Mesendoderm (in vitro differentiated cells): ENCODE measurements at regions not wholly inside any gene's neighbourhood (a gene's known extent, or its start where the extent isn't known, plus 50 kb on each side); places are given as distances from the start of the nearest gene placed in this dataset.
"Not testable (repeated sequence)": the region's sequence is repeated elsewhere in the genome, so short reads cannot be mapped to it uniquely, and the experiment has no call there.

ENCODE experiments used
- DNase-seq: peaks from one replicate; pipeline ENCODE4 v3.0.0; 2013
- H2AK5ac ChIP-seq: 2 replicates; pipeline ENCODE4 v1.6.1; 2013; ENCODE audit warnings: low read length, inconsistent platforms
- H2BK120ac ChIP-seq: 2 replicates; pipeline ENCODE4 v1.6.1; 2013; ENCODE audit warnings: low read depth, mild to moderate bottlenecking, low read length, moderate library complexity, mixed read lengths
- H2BK15ac ChIP-seq: replicated peaks from 2 replicates; pipeline ENCODE4 v1.6.1; 2013; ENCODE audit warnings: low read depth, mild to moderate bottlenecking, moderate library complexity
- H2BK5ac ChIP-seq: 2 replicates; pipeline ENCODE4 v1.6.1; 2013; ENCODE audit warnings: low read length, inconsistent platforms
- H3K18ac ChIP-seq: 2 replicates; pipeline ENCODE4 v1.6.1; 2013; ENCODE audit warnings: mild to moderate bottlenecking, low read length, mixed read lengths
- H3K23ac ChIP-seq: one replicate; pipeline ENCODE4 v1.6.1; 2013; ENCODE audit warnings: low read length
- H3K27ac ChIP-seq: 2 replicates; pipeline ENCODE4 v1.5.1; 2013; ENCODE audit warnings: low read depth, mild to moderate bottlenecking, inconsistent platforms, low read length, moderate library complexity
- H3K27me3 ChIP-seq: 2 replicates; pipeline ENCODE4 v1.6.1; 2013; ENCODE audit warnings: low read length, control low read depth, mild to moderate bottlenecking, inconsistent platforms; ENCODE audit not compliant: insufficient read depth, poor library complexity
- H3K36me3 ChIP-seq: 2 replicates; pipeline ENCODE4 v1.6.1; 2013; ENCODE audit warnings: low read length, inconsistent platforms; ENCODE audit not compliant: control insufficient read depth, insufficient read depth
- H3K4ac ChIP-seq: one replicate; pipeline ENCODE4 v1.6.1; 2013; ENCODE audit warnings: low read depth, mild to moderate bottlenecking, low read length, moderate library complexity
- H3K4me1 ChIP-seq: 2 replicates; pipeline ENCODE4 v1.6.1; 2013; ENCODE audit warnings: low read depth, low read length, inconsistent platforms; ENCODE audit not compliant: control insufficient read depth
- H3K4me2 ChIP-seq: 2 replicates; pipeline ENCODE4 v1.6.1; 2013; ENCODE audit warnings: low read length
- H3K4me3 ChIP-seq: 2 replicates; pipeline ENCODE4 v1.5.1; 2013; ENCODE audit warnings: mild to moderate bottlenecking, low read length
- H3K56ac ChIP-seq: one replicate; pipeline ENCODE4 v1.6.1; 2013; ENCODE audit warnings: low read length
- H3K79me1 ChIP-seq: 2 replicates; pipeline ENCODE4 v1.6.1; 2013; ENCODE audit warnings: low read length, inconsistent platforms
- H3K79me2 ChIP-seq: 2 replicates; pipeline ENCODE4 v1.6.1; 2013; ENCODE audit warnings: mild to moderate bottlenecking, low read length; ENCODE audit not compliant: control insufficient read depth, insufficient read depth
- H3K9ac ChIP-seq: 2 replicates; pipeline ENCODE4 v1.6.1; 2013; ENCODE audit warnings: low read length, inconsistent platforms
- H4K5ac ChIP-seq: one replicate; pipeline ENCODE4 v1.6.1; 2013; ENCODE audit warnings: low read length
- H4K8ac ChIP-seq: one replicate; pipeline ENCODE4 v1.6.1; 2013; ENCODE audit warnings: low read depth, mild to moderate bottlenecking, control low read depth, low read length, moderate library complexity
- WGBS: extraction: QIAGEN DNeasy Blood & Tissue Kit; methylation state at CpG from one replicate; pipeline ENCODE4 v1.1.7; 2013; ENCODE audit warnings: low lambda C conversion rate, missing lambda C conversion rate; ENCODE audit not compliant: insufficient coverage; ENCODE audit errors: extremely low coverage; 5-methylcytosine and 5-hydroxymethylcytosine counted together

DNA sequence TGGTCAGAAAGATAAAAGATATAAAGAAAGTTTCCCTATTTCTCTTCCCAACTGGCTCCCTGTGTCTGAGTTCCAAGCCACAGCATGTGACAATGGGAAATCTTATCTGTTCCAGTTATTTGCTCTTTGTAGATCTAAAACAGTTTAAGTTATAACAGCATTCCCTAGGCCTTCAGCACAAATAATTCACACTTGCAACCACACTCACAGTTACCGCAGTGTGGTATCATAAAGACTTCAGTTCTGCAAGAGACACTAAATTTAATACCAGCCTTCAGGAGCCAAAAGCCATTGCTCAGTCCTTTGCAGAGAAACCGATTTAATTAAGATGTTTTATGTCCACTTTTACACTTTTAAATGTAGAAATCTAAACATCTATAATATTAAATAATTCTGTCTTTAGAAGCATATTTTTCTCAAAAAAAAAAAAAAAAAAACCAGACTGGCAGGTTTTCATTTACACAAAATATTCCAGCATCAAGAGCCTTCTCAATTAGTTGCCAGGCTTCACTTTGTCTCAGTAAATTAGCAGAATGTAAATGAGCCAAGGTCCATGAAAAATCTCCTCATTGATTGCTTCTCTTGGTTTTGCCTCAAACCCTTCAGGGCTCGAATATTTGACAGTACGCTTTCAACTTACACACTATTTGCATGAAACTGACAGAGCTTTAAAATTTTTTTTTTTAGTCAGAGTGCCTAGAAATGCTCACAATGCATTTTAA, 300.0 kb upstream of the DDI1 start:
- Histone ChIP-seq H4K8ac (no peak overlapping the region), H3K18ac (no peak overlapping the region), H3K9ac (no peak overlapping the region), H3K23ac (no peak overlapping the region), H3K79me1 (no peaks in the 10 kb centered on the region), H2BK120ac (no peak overlapping the region), H2BK15ac (no peak overlapping the region), H4K5ac (peak overlapping the region; percentile 36), H2AK5ac (no peak overlapping the region), H3K27me3 (no peaks in the 10 kb centered on the region), H3K4ac (no peak overlapping the region), H2BK5ac (no peak overlapping the region), H3K56ac (no peak overlapping the region), H3K79me2 (no peaks in the 10 kb centered on the region), H3K27ac (no peak overlapping the region), H3K4me2 (no peak overlapping the region), H3K4me3 (no peak overlapping the region), H3K36me3 (no peaks in the 10 kb centered on the region), H3K4me1 (peaks cover 5% of the 10 kb centered on the region)
- no CpG with 5 or more reads among the region's 4 CpGs for WGBS
- DNase-seq = peak; percentile 8

GRCh38 chr11:103737037-103737622, 299.3 kb upstream of the DDI1 start:
- Histone ChIP-seq H3K23ac (no peak overlapping the region), H2BK5ac (no peak overlapping the region), H3K4me3 (no peak overlapping the region), H4K8ac (no peak overlapping the region), H3K27me3 (no peaks in the 10 kb centered on the region), H2BK15ac (no peak overlapping the region), H3K56ac (no peak overlapping the region), H2AK5ac (no peak overlapping the region), H3K4ac (peak overlapping the region; percentile 20), H3K18ac (peak overlapping the region; percentile 92), H2BK120ac (peak overlapping the region; percentile 73), H3K79me1 (no peaks in the 10 kb centered on the region), H3K36me3 (no peaks in the 10 kb centered on the region), H4K5ac (no peak overlapping the region), H3K79me2 (no peaks in the 10 kb centered on the region), H3K27ac (no peak overlapping the region), H3K4me1 (peaks cover 5% of the 10 kb centered on the region), H3K4me2 (no peak overlapping the region), H3K9ac (no peak overlapping the region)
- no peak for DNase-seq
- WGBS = no CpG with 5 or more reads among the region's 4 CpGs

GRCh38 chr11:103737747-103738146, 298.7 kb upstream of the DDI1 start:
- no CpG with 5 or more reads among the region's 3 CpGs for WGBS
- Histone ChIP-seq H3K79me2 (no peaks in the 10 kb centered on the region), H3K18ac (no peak overlapping the region), H3K4me3 (no peak overlapping the region), H4K8ac (no peak overlapping the region), H3K79me1 (no peaks in the 10 kb centered on the region), H3K9ac (no peak overlapping the region), H3K36me3 (no peaks in the 10 kb centered on the region), H3K4me2 (no peak overlapping the region), H3K27me3 (no peaks in the 10 kb centered on the region), H2BK15ac (no peak overlapping the region), H3K27ac (no peak overlapping the region), H3K4me1 (peaks cover 5% of the 10 kb centered on the region), H3K23ac (no peak overlapping the region), H4K5ac (no peak overlapping the region), H2AK5ac (no peak overlapping the region), H2BK5ac (no peak overlapping the region), H3K4ac (no peak overlapping the region), H2BK120ac (no peak overlapping the region), H3K56ac (no peak overlapping the region)
- DNase-seq = peak; percentile 12

GRCh38 chr11:103739074-103739796, 297.2 kb upstream of the DDI1 start:
- H3K36me3 ChIP-seq, H2AK5ac ChIP-seq, H3K4me2 ChIP-seq, H3K27me3 ChIP-seq, H3K4me1 ChIP-seq, H2BK15ac ChIP-seq, H2BK5ac ChIP-seq, H3K79me1 ChIP-seq, H3K23ac ChIP-seq, H4K8ac ChIP-seq, H4K5ac ChIP-seq, H3K79me2 ChIP-seq, H3K4me3 ChIP-seq: not testable (repeated sequence)
- Histone ChIP-seq H3K27ac (peak overlapping the region; percentile 73), H3K9ac (peak overlapping the region; percentile 48), H2BK120ac (peak overlapping the region; percentile 85), H3K4ac (peak overlapping the region; percentile 55), H3K56ac (peak overlapping the region; percentile 83), H3K18ac (peak overlapping the region; percentile 80)
- no CpG with 5 or more reads among the region's 18 CpGs for WGBS
- DNase-seq = peak; percentile 30

- DNase-seq = no peak
- no peak overlapping the region for H2AK5ac ChIP-seq
- H3K56ac ChIP-seq = no peak overlapping the region
- no peak overlapping the region for H4K8ac ChIP-seq
- no CpG with 5 or more reads among the region's 2 CpGs for WGBS
- H3K4me1 ChIP-seq = no peaks in the 10 kb centered on the region
- no peaks in the 10 kb centered on the region for H3K27me3 ChIP-seq
- H3K27ac ChIP-seq = no peak overlapping the region
- no peak overlapping the region for H3K4me2 ChIP-seq
- H3K79me1 ChIP-seq = no peaks in the 10 kb centered on the region
- H3K9ac ChIP-seq = no peak overlapping the region
- H3K23ac ChIP-seq = no peak overlapping the region
- no peak overlapping the region for H3K4ac ChIP-seq
- H2BK15ac ChIP-seq = no peak overlapping the region
- no peak overlapping the region for H2BK120ac ChIP-seq
- H2BK5ac ChIP-seq = no peak overlapping the region
- no peaks in the 10 kb centered on the region for H3K79me2 ChIP-seq
- H3K18ac ChIP-seq = no peak overlapping the region
- H4K5ac ChIP-seq = no peak overlapping the region
- no peaks in the 10 kb centered on the region for H3K36me3 ChIP-seq
- H3K4me3 ChIP-seq = no peak overlapping the region
These were observed 291.8 kb upstream of the DDI1 start for GRCh38 chr11:103744496-103745153.
